NCI-H2171 (cell line): ENCODE measurements at regions not wholly inside any gene's neighbourhood (a gene's known extent, or its start where the extent isn't known, plus 50 kb on each side); places are given as distances from the start of the nearest gene placed in this dataset.
A peak's percentile ranks its signal among the peaks of the same experiment; 100 is the strongest.

ENCODE experiments used
- DNase-seq: peaks from one replicate; lab custom pipeline; 2025; lab: John Stamatoyannopoulos, UW

DNA sequence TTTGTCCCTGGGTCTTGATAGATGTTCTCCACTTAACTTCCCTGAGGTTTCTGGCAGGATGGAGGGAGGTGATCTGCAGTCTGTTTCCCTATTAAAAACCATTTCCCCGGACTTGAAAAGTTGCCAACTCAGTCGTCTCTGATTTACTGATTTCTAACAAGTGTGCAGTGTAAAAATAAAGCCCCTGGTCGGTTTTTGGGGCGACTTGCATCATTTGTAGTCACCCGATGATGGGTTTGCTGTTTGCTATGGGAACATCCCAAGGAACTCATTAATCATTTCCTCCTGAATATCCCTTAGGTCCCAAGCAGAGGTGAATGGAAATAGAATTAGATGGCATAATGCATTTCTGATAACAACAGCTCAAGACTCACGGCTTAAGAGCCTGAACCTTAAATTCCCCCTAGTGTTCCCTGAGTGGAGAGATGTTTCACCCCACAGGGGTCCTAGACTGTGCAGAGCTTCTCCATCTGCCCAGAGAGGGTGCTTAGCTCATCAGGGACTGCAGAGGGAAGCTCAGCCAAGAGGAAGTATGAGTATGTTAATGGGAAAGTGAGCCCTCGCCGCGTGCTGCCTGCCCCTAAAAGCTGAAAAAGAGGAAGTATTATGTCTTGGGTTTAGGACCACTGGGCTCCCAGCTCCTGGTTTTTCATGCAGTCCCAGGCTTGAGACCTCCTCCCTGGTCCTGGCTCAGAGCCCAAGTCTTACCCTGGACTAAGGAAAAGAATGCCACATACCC lies 115.1 kb upstream of the DAP start:
- DNase-seq: no peak

DNA sequence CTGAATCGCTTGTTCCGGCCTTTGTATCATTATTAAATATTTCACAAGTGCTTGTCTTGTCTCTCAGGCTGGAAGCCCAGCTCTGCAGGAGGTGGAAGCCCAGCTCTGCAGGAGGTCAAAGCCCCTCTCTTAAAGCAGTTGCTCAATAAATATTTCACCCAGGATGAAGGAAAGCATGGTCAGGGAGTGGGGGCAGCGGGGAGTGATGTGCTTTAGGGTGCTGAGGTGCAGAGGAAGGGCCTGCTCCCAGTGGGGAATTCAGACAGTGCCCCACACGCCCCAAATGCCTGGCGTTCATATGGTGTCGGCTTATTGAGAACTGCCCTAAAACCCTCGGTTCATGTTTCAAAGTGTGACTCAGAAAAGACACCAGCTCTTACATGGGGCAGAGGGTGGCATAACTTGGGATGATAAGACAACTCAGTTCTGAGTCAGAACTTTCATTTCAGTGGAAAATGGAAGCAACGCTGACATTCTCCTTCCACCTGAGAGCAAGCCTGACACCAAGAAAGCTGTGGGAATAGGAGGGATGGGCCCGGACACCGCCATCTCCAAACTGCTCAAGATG lies 114.3 kb upstream of the DAP start:
- no peak for DNase-seq

GRCh38 chr5:10874541-10874940 lies 113.5 kb upstream of the DAP start:
- DNase-seq: peak; percentile 40

- DNase-seq: no peak
Measured at GRCh38 chr5:10870791-10871190, 109.8 kb upstream of the DAP start.

DNA sequence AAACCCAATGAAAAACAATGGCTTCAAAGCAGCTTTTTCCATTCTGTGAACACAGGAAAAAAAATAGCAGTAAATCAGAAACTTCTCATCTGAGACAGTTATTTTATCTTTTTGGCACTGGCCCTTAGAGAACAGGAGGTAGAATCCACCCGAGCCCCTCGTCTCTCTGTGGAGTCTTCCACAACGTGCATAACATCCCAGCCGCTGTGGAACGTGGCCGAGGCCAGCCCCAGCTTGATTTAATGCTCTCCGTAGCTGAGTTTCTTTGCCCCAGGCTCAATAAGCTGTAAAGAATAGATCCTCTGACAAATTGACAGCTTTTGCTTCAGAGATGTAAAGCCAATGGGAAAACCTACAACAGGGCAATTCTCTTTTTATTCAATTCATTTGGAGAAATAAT lies 107.9 kb upstream of the DAP start:
- DNase-seq: no peak

DNA sequence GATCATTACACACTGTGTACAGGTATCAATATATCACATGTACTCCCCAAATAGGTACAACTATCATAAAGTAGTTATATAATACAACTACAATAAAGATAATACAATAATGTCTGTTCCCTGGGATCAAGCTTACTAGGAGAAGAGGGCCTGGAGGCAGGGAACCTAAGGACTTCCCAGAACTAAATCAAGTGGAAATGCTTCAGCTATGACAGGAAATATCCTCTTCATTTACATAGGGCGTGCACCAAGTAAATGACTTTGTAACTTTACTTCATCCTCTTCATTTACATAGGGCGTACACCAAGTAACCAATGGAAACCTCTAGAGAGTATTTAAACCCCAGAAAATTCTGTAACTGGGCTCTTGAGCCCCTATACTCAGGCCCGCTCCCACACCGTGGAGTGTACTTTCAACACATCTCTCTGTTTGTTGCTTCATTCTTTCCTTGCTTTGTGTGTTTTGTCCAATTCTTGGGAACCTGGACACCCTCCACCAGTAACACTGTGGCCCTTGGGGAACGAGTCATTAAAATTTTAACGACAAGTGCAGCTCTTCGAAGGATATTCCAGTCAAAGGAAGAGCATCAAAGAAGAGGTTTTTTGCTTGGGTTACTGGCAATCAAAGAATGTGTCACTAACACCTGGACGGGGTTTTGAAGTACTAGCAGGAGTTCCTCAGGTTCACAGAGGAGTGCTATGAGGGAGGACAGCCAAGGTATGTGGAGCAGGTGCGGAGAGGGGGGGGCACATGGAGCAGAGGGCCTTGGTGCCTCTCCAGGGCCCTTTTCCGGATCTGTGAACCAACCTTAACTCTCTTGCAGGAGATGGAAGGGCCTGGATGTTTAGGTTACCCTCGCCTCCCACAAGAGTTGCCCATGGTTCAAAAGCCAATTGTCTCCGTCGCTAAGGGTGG lies 106.6 kb upstream of the DAP start:
- no peak for DNase-seq

DNA sequence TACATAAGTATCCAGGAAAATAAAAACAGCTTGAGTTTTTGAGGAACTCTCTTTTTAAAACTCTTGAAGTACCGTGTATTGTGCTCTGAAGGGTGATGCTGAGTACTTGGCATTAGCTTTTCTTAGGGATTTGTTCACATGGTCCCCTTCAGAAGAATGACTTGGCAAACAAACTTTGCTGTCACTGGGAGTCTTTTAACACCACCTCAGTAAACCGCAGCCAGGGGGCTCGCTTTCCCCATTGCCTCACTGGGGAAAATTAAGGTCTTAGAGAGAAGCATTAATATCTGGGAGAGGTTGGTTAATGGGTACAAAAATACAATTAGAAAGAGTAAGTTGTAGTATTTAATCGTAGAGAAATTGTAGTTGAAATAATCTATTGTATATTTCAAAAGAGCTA lies 105.9 kb upstream of the DAP start:
- DNase-seq: no peak

DNA sequence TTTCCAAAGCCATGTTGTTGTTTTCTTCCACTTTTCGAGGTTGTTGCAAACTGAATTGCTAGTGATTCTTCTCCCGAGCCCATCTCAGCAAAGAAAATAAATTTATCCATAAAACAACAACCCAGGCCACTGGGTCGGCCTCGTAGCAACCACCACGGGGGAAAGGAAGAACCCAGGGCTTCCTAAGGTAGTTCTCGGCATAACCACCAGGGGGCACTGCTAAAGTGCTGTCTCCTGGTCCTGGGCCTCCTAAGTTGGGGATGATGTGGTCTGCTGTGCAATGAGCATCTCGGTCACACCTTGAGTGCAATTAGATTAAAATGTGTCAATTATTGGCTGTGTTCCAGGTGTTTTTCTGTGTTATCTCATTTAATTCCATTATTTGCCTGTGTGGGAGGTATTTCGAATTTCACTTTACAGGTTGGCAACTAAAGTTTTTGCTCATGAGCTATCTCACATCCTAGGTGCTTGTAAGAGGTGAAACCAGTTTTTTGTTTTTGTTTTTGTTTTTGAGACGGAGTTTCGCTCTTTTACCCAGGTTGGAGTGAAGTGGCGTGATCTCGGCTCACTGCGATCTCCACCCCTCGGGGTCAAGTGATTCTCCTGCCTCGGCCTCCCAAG lies 102.8 kb upstream of the DAP start:
- DNase-seq: peak; percentile 17

- no peak for DNase-seq
Measured at GRCh38 chr5:10862085-10862484, 101.1 kb upstream of the DAP start.

- DNase-seq: no peak
Measured at GRCh38 chr5:10861423-10861790, 100.4 kb upstream of the DAP start.

DNA sequence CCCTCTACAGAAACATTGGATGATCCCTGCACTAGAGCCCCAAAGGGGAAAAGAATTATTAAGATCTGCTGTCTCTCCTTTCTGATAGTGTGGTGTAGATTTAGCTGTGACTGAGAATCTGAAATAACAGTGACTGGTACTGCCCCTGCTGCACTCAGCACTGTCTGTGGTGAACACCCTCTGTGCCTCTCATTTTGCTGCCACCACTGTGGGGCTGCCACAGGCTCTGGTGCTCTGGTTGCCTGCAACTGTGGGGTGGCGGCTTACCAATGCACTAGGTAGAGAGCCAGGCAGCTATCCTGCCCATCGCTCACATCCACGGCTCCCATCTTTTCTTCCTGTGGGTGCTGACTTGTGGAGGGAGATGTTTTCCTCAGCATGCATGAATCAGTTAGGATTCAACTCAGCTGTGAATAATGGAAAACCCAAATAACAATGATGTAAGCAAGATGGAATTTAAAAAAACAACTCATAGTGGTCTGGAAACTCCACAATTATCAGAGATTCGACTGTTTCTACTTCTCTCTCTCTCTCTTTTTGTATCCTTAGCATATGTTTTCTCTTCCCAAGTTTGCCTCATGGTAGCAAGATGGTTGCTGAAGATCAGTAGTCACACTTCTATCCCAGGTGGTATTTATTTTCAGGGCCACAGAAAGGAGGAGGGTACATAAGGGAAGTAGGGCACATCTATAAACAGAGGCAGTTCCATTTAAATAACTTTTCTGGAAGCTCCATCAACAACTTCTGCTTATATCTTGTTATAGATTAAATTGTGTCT lies 99.8 kb upstream of the DAP start:
- DNase-seq: no peak

DNA sequence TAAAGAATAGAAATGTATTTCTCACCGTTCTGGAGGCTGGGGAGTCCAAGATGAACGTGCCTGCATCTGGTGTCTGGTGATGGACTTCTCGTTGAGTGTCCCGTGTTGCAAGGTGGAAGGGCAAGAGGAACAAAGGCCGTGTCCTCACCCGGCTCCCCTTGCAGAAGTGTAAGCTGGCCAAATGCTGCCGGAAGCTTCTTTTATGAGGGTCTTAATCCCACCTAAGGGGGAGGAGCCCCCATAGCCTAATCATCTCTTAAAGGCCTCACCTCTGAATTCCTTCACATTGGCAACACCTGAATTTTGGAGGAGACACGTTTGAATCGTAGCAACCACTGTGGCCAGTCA lies 99.1 kb upstream of the DAP start:
- no peak for DNase-seq

- no peak for DNase-seq
Measured at GRCh38 chr5:10859393-10860195, 98.6 kb upstream of the DAP start.

DNA sequence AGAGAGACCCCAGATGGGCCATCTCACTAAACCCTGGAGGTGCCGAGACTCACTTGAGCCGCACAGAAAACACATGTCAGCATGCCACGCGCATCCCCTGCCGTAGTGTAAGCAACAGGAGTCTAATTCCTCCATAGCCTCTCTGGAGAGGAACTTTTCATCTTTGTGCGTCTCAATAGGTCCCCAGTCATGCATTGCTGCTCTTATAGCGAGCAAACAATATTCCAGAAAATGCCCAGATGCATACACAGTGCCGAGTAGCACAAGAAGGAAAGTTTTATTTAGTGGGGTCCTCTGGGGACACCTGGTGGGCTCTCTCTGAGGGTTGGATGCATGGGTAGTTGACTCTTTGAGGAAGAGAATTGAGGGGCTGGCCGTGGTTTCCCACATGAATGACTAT lies 97.9 kb upstream of the DAP start:
- DNase-seq: no peak

DNA sequence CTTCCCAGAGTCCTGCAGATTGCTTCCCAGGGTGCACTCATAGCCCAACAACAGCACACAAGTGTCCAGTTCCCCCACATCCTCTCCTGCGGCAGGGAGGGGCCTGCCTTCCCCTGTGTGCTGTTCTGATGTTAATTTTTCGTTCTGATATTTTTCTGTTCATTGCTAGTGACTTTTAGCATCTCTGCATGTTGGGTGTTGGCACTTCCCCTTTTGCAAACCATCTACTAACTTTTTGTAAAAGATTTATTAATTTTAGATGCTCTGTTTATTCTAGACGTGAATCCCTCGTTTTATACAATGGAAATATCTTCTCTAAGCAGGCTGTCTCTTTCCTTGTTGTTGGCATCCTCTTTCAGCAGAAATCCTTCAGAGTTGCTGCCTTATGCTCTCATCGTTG lies 97.3 kb upstream of the DAP start:
- DNase-seq: no peak

GRCh38 chr5:10857338-10857733 lies 96.3 kb upstream of the DAP start:
- DNase-seq: no peak

DNA sequence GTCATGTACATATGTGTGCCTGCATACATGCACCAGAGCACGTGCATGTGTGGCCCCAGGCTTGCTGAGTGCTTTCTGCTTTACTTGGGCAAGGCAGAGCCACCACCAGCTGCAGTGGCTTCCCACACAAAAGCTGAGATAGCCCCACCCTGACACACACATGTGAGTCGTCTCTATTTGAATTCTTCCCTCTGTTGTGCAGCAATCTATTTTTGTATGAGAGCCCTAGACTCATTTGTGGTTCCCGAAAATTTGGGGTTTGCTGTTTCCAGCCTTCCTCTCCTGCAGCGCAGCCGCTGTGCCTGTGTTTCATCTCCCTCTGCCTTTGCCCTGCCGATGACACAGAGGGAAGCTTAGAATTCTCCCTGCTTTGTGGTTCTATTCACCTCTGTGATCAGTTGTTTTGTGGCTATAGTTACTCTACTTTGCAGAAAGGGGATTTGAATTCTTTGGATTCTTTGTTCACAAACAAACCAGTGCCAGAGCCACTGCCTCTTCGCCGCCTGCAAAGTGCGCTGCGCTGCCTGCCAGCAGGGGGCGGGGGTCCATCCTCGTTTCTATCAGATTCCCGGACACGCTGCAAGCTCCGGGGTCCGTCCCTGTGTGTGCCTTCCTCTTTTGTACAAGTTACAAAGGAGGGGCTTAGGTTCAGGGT lies 95.8 kb upstream of the DAP start:
- DNase-seq: no peak

DNA sequence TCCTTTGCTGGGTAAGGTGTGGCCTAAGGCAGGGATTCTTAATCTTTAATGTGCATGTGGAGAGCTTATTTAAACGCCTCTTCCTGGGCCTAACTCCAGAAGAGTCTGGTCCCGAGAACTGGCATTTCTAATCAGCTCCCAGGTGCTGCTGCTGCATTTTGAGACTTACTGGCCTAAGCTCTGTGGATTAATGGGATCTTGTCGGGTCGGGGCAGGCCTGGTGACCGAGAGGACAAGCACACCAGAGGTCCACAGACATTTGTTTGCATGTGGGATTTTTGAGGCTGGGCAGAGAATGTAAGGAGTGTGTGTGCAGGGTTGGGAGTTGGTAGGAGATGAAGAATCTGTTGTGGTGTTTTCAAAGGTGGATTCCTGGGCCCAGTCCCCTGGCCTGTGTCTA lies 95.0 kb upstream of the DAP start:
- no peak for DNase-seq

GRCh38 chr5:10854506-10855277 lies 93.7 kb upstream of the DAP start:
- DNase-seq: no peak

DNA sequence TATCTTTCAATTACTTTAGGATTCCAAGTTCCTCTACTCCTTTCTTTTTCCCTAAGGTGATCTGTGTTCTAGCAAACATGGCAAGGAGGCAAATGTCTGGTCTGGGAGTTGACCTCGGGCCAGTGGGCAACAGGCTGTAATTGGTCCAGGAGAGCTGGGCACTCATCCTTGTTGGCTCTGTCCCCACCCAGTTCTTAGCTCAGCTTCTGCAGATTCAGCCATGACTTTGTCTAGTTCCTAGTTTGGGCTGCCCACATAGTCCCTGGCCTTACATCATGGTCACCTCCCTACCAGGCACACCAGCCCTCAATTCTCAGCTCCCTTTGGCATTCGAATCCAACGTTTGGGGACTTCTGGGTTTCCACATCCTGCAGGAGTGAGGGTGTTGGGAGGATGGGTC lies 92.1 kb upstream of the DAP start:
- no peak for DNase-seq
